ENCODE measurements at regions not wholly inside any gene's neighbourhood (a gene's known extent, or its start where the extent isn't known, plus 50 kb on each side); places are given as distances from the start of the nearest gene placed in this dataset.

- no peaks in the 10 kb centered on the region for H3K27me3 ChIP-seq (replicated peaks; ENCODE audit: control insufficient read depth, insufficient read depth, low read length, poor library complexity, severe bottlenecking)
- no peak for DNase-seq
- no peaks in the 10 kb centered on the region for H3K4me1 ChIP-seq (ENCODE audit: control insufficient read depth, insufficient read depth, low read length, poor library complexity, severe bottlenecking)
- H3K9me3 ChIP-seq (ENCODE audit: control insufficient read depth, low read length): no peaks in the 10 kb centered on the region
- H3K36me3 ChIP-seq (ENCODE audit: control insufficient read depth, insufficient read depth, low read length): no peaks in the 10 kb centered on the region
- H3K4me3 ChIP-seq (ENCODE audit: insufficient read depth, low read depth, low read length, poor library complexity, severe bottlenecking): no peak overlapping the region
- H3K27ac ChIP-seq (ENCODE audit: insufficient read depth, low read length, poor library complexity, severe bottlenecking): no peak overlapping the region
Observed at GRCh38 chr10:129223363-129223762, 243.7 kb upstream of the MGMT start.

- no peaks in the 10 kb centered on the region for H3K27me3 ChIP-seq (replicated peaks; ENCODE audit: control insufficient read depth, insufficient read depth, low read length, poor library complexity, severe bottlenecking)
- no peaks in the 10 kb centered on the region for H3K9me3 ChIP-seq (ENCODE audit: control insufficient read depth, low read length)
- DNase-seq: no peak
- H3K36me3 ChIP-seq (ENCODE audit: control insufficient read depth, insufficient read depth, low read length): no peaks in the 10 kb centered on the region
- no peak overlapping the region for H3K27ac ChIP-seq (ENCODE audit: insufficient read depth, low read length, poor library complexity, severe bottlenecking)
- H3K4me3 ChIP-seq (ENCODE audit: insufficient read depth, low read depth, low read length, poor library complexity, severe bottlenecking): no peak overlapping the region
- H3K4me1 ChIP-seq (ENCODE audit: control insufficient read depth, insufficient read depth, low read length, poor library complexity, severe bottlenecking): no peaks in the 10 kb centered on the region
Observed at GRCh38 chr10:129224065-129224464, 243.0 kb upstream of the MGMT start.

- Histone ChIP-seq H3K4me1 (ENCODE audit: control insufficient read depth, insufficient read depth, low read length, poor library complexity, severe bottlenecking) (no peaks in the 10 kb centered on the region), H3K27ac (ENCODE audit: insufficient read depth, low read length, poor library complexity, severe bottlenecking) (no peak overlapping the region), H3K27me3 (replicated peaks; ENCODE audit: control insufficient read depth, insufficient read depth, low read length, poor library complexity, severe bottlenecking) (no peaks in the 10 kb centered on the region)
Observed at GRCh38 chr10:129231821-129232220, 235.2 kb upstream of the MGMT start.

GRCh38 chr10:129233351-129234148 lies 233.5 kb upstream of the MGMT start:
- DNase-seq: no peak
- no peaks in the 10 kb centered on the region for H3K27me3 ChIP-seq (replicated peaks; ENCODE audit: control insufficient read depth, insufficient read depth, low read length, poor library complexity, severe bottlenecking)
- H3K4me3 ChIP-seq (ENCODE audit: insufficient read depth, low read depth, low read length, poor library complexity, severe bottlenecking): no peak overlapping the region
- no peaks in the 10 kb centered on the region for H3K4me1 ChIP-seq (ENCODE audit: control insufficient read depth, insufficient read depth, low read length, poor library complexity, severe bottlenecking)
- H3K36me3 ChIP-seq (ENCODE audit: control insufficient read depth, insufficient read depth, low read length): no peaks in the 10 kb centered on the region
- H3K27ac ChIP-seq (ENCODE audit: insufficient read depth, low read length, poor library complexity, severe bottlenecking): no peak overlapping the region
- H3K9me3 ChIP-seq (ENCODE audit: control insufficient read depth, low read length): no peaks in the 10 kb centered on the region

More at GRCh38 chr10:129231821-129232220, 235.2 kb upstream of the MGMT start:
- H3K36me3 ChIP-seq (ENCODE audit: control insufficient read depth, insufficient read depth, low read length): no peaks in the 10 kb centered on the region
- DNase-seq: no peak
- H3K4me3 ChIP-seq (ENCODE audit: insufficient read depth, low read depth, low read length, poor library complexity, severe bottlenecking): no peak overlapping the region
- H3K9me3 ChIP-seq (ENCODE audit: control insufficient read depth, low read length): no peaks in the 10 kb centered on the region

- H3K27ac ChIP-seq (ENCODE audit: insufficient read depth, low read length, poor library complexity, severe bottlenecking): no peak overlapping the region
- no peak for DNase-seq
- no peaks in the 10 kb centered on the region for H3K4me1 ChIP-seq (ENCODE audit: control insufficient read depth, insufficient read depth, low read length, poor library complexity, severe bottlenecking)
- no peaks in the 10 kb centered on the region for H3K27me3 ChIP-seq (replicated peaks; ENCODE audit: control insufficient read depth, insufficient read depth, low read length, poor library complexity, severe bottlenecking)
- no peaks in the 10 kb centered on the region for H3K36me3 ChIP-seq (ENCODE audit: control insufficient read depth, insufficient read depth, low read length)
- H3K9me3 ChIP-seq (ENCODE audit: control insufficient read depth, low read length): no peaks in the 10 kb centered on the region
- H3K4me3 ChIP-seq (ENCODE audit: insufficient read depth, low read depth, low read length, poor library complexity, severe bottlenecking): no peak overlapping the region
Observed at GRCh38 chr10:129236274-129236691, 230.8 kb upstream of the MGMT start.

- no peak for DNase-seq
- no peak overlapping the region for H3K4me3 ChIP-seq (ENCODE audit: insufficient read depth, low read depth, low read length, poor library complexity, severe bottlenecking)
- H3K9me3 ChIP-seq (ENCODE audit: control insufficient read depth, low read length): no peaks in the 10 kb centered on the region
- H3K27ac ChIP-seq (ENCODE audit: insufficient read depth, low read length, poor library complexity, severe bottlenecking): no peak overlapping the region
- no peaks in the 10 kb centered on the region for H3K27me3 ChIP-seq (replicated peaks; ENCODE audit: control insufficient read depth, insufficient read depth, low read length, poor library complexity, severe bottlenecking)
- no peaks in the 10 kb centered on the region for H3K4me1 ChIP-seq (ENCODE audit: control insufficient read depth, insufficient read depth, low read length, poor library complexity, severe bottlenecking)
- no peaks in the 10 kb centered on the region for H3K36me3 ChIP-seq (ENCODE audit: control insufficient read depth, insufficient read depth, low read length)
Observed at GRCh38 chr10:129241461-129241860, 225.6 kb upstream of the MGMT start.

- Histone ChIP-seq H3K36me3 (ENCODE audit: control insufficient read depth, insufficient read depth, low read length) (no peaks in the 10 kb centered on the region), H3K27ac (ENCODE audit: insufficient read depth, low read length, poor library complexity, severe bottlenecking) (no peak overlapping the region), H3K4me1 (ENCODE audit: control insufficient read depth, insufficient read depth, low read length, poor library complexity, severe bottlenecking) (no peaks in the 10 kb centered on the region), H3K9me3 (ENCODE audit: control insufficient read depth, low read length) (no peaks in the 10 kb centered on the region), H3K27me3 (replicated peaks; ENCODE audit: control insufficient read depth, insufficient read depth, low read length, poor library complexity, severe bottlenecking) (no peaks in the 10 kb centered on the region), H3K4me3 (ENCODE audit: insufficient read depth, low read depth, low read length, poor library complexity, severe bottlenecking) (no peak overlapping the region)
- no peak for DNase-seq
Observed at GRCh38 chr10:129244298-129244697, 222.7 kb upstream of the MGMT start.

GRCh38 chr10:129244757-129245156 lies 222.3 kb upstream of the MGMT start:
- Histone ChIP-seq H3K4me3 (ENCODE audit: insufficient read depth, low read depth, low read length, poor library complexity, severe bottlenecking) (no peak overlapping the region), H3K9me3 (ENCODE audit: control insufficient read depth, low read length) (no peaks in the 10 kb centered on the region), H3K27ac (ENCODE audit: insufficient read depth, low read length, poor library complexity, severe bottlenecking) (no peak overlapping the region), H3K36me3 (ENCODE audit: control insufficient read depth, insufficient read depth, low read length) (no peaks in the 10 kb centered on the region), H3K27me3 (replicated peaks; ENCODE audit: control insufficient read depth, insufficient read depth, low read length, poor library complexity, severe bottlenecking) (no peaks in the 10 kb centered on the region), H3K4me1 (ENCODE audit: control insufficient read depth, insufficient read depth, low read length, poor library complexity, severe bottlenecking) (no peaks in the 10 kb centered on the region)
- no peak for DNase-seq

GRCh38 chr10:129253161-129253864 lies 213.7 kb upstream of the MGMT start:
- DNase-seq: no peak
- Histone ChIP-seq H3K27ac (ENCODE audit: insufficient read depth, low read length, poor library complexity, severe bottlenecking) (no peak overlapping the region), H3K4me1 (ENCODE audit: control insufficient read depth, insufficient read depth, low read length, poor library complexity, severe bottlenecking) (no peaks in the 10 kb centered on the region), H3K9me3 (ENCODE audit: control insufficient read depth, low read length) (no peaks in the 10 kb centered on the region), H3K4me3 (ENCODE audit: insufficient read depth, low read depth, low read length, poor library complexity, severe bottlenecking) (no peak overlapping the region), H3K27me3 (replicated peaks; ENCODE audit: control insufficient read depth, insufficient read depth, low read length, poor library complexity, severe bottlenecking) (no peaks in the 10 kb centered on the region), H3K36me3 (ENCODE audit: control insufficient read depth, insufficient read depth, low read length) (no peaks in the 10 kb centered on the region)

- H3K4me3 ChIP-seq (ENCODE audit: insufficient read depth, low read depth, low read length, poor library complexity, severe bottlenecking): no peak overlapping the region
- DNase-seq: no peak
- H3K4me1 ChIP-seq (ENCODE audit: control insufficient read depth, insufficient read depth, low read length, poor library complexity, severe bottlenecking): no peaks in the 10 kb centered on the region
- no peaks in the 10 kb centered on the region for H3K36me3 ChIP-seq (ENCODE audit: control insufficient read depth, insufficient read depth, low read length)
- no peaks in the 10 kb centered on the region for H3K27me3 ChIP-seq (replicated peaks; ENCODE audit: control insufficient read depth, insufficient read depth, low read length, poor library complexity, severe bottlenecking)
- no peak overlapping the region for H3K27ac ChIP-seq (ENCODE audit: insufficient read depth, low read length, poor library complexity, severe bottlenecking)
- H3K9me3 ChIP-seq (ENCODE audit: control insufficient read depth, low read length): no peaks in the 10 kb centered on the region
Observed at GRCh38 chr10:129253865-129254179, 213.2 kb upstream of the MGMT start.
